SU-DHL-6 (cell line): ENCODE measurements at regions not wholly inside any gene's neighbourhood (a gene's known extent, or its start where the extent isn't known, plus 50 kb on each side); places are given as distances from the start of the nearest gene placed in this dataset.

Source experiments
- H2AFZ ChIP-seq: fragments of 200-600 bp; sonication (generic); 2 replicates; pipeline ENCODE4 v1.6.1; 2014; ENCODE audit warnings: low read depth, mild to moderate bottlenecking, moderate library complexity, mixed read lengths, antibody characterized with exemption, low read length; ENCODE audit not compliant: severe bottlenecking
- H3F3A ChIP-seq: fragments of 200-600 bp; shearing (Covaris generic); 2 replicates; pipeline ENCODE4 v1.6.0; 2016; ENCODE audit warnings: antibody characterized with exemption, mild to moderate bottlenecking; ENCODE audit not compliant: insufficient read depth
- H3K27ac ChIP-seq: fragments of 200-600 bp; sonication (generic); 2 replicates; pipeline ENCODE4 v1.5.1; 2016; ENCODE audit warnings: low read depth, mild to moderate bottlenecking, low read length, moderate library complexity, mixed read lengths
- H3K27me3 ChIP-seq: fragments of 200-600 bp; sonication (generic), shearing (Covaris generic); 2 replicates; pipeline ENCODE4 v1.6.0; 2014; ENCODE audit warnings: mild to moderate bottlenecking, low read length
- H3K36me3 ChIP-seq: fragments of 200-600 bp; sonication (generic); 2 replicates; pipeline ENCODE4 v1.6.1; 2014; ENCODE audit warnings: mild to moderate bottlenecking, low read length, mixed read lengths
- H3K4me2 ChIP-seq: fragments of 300-600, 200-600 bp; shearing (Covaris generic), sonication (generic); 2 replicates; pipeline ENCODE4 v1.6.0; 2014; ENCODE audit warnings: low read length, low read depth, mild to moderate bottlenecking; ENCODE audit not compliant: poor library complexity, severe bottlenecking
- H3K4me3 ChIP-seq: fragments of 200-600 bp; sonication (generic); 2 replicates; pipeline ENCODE4 v1.5.1; 2014; ENCODE audit warnings: antibody characterized with exemption, low read length, mild to moderate bottlenecking, mixed read lengths; ENCODE audit not compliant: insufficient read depth, poor library complexity, severe bottlenecking
- H3K79me2 ChIP-seq: fragments of 200-600 bp; sonication (generic); 2 replicates; pipeline ENCODE4 v1.6.1; 2014; ENCODE audit warnings: mild to moderate bottlenecking, low read length, moderate library complexity; ENCODE audit not compliant: insufficient read depth
- H3K9ac ChIP-seq: fragments of 200-600 bp; sonication (generic); 2 replicates; pipeline ENCODE4 v1.7.0; 2014; ENCODE audit warnings: mild to moderate bottlenecking, low read length
- H3K9me2 ChIP-seq: fragments of 200-600 bp; sonication (generic); replicated peaks from 2 replicates; pipeline ENCODE4 v1.6.1; 2014; ENCODE audit warnings: low read length; ENCODE audit not compliant: insufficient read depth
- H3K9me3 ChIP-seq: fragments of 200-600 bp; sonication (generic); 2 replicates; pipeline ENCODE4 v1.6.1; 2014; ENCODE audit warnings: low read length, mixed read lengths; ENCODE audit not compliant: insufficient read depth
- H4K20me1 ChIP-seq: fragments of 200-600 bp; sonication (generic); 2 replicates; pipeline ENCODE4 v1.6.1; 2014; ENCODE audit warnings: low read depth, mild to moderate bottlenecking, antibody characterized with exemption, low read length, moderate library complexity, mixed read lengths
- EZH2phosphoT487 ChIP-seq: fragments of 200-600 bp; sonication (generic), shearing (Covaris generic); conservative IDR thresholded peaks from 2 replicates; pipeline ENCODE4 v1.6.1; 2018; ENCODE audit warnings: mild to moderate bottlenecking, antibody characterized with exemption, low read length, moderate library complexity, mixed read lengths
- TF ChIP-seq, protein P1 (sequence below): fragments of 200-600 bp; sonication (generic); IDR thresholded peaks from one replicate; pipeline ENCODE4 v1.5.1; 2017; ENCODE audit warnings: antibody characterized with exemption, mild to moderate bottlenecking, low read length, moderate library complexity; ENCODE audit not compliant: insufficient read depth, poor library complexity, severe bottlenecking

DNA sequence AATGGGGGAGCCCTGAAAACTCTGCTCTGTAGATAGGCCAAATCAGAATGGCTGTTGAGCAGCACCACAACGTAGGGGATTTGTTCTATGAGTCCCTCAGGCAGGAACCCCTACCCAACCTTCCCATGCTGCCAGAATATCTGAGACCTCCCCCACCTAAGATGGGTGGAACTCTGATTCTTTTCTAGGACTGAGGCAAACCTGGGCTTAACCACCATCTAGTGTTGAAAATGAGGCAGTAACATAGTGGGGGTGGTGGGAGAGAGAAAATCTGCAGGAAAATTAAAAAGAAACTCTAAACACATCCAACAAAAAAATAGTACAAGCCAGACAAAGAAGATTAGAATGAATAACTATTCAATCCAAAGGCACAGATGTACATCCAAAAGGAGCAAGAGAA is 228.4 kb downstream of the ATPSCKMT start:
- no peaks in the 10 kb centered on the region for H3K9me3 ChIP-seq
- H3K4me3 ChIP-seq: no peak overlapping the region
- H4K20me1 ChIP-seq: no peaks in the 10 kb centered on the region
- no peaks in the 10 kb centered on the region for H3K27me3 ChIP-seq
- H3K36me3 ChIP-seq: no peaks in the 10 kb centered on the region
- no peaks in the 10 kb centered on the region for H3K79me2 ChIP-seq
- H3K9me2 ChIP-seq: no peaks in the 10 kb centered on the region
- H2AFZ ChIP-seq: no peak overlapping the region
- H3K4me2 ChIP-seq: no peak overlapping the region
- no peak for TF ChIP-seq EZH2phosphoT487
- TF ChIP-seq, protein P1, sequence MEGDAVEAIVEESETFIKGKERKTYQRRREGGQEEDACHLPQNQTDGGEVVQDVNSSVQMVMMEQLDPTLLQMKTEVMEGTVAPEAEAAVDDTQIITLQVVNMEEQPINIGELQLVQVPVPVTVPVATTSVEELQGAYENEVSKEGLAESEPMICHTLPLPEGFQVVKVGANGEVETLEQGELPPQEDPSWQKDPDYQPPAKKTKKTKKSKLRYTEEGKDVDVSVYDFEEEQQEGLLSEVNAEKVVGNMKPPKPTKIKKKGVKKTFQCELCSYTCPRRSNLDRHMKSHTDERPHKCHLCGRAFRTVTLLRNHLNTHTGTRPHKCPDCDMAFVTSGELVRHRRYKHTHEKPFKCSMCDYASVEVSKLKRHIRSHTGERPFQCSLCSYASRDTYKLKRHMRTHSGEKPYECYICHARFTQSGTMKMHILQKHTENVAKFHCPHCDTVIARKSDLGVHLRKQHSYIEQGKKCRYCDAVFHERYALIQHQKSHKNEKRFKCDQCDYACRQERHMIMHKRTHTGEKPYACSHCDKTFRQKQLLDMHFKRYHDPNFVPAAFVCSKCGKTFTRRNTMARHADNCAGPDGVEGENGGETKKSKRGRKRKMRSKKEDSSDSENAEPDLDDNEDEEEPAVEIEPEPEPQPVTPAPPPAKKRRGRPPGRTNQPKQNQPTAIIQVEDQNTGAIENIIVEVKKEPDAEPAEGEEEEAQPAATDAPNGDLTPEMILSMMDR: no peak
- no peaks in the 10 kb centered on the region for H3F3A ChIP-seq
- H3K27ac ChIP-seq: no peak overlapping the region
- no peak overlapping the region for H3K9ac ChIP-seq

DNA sequence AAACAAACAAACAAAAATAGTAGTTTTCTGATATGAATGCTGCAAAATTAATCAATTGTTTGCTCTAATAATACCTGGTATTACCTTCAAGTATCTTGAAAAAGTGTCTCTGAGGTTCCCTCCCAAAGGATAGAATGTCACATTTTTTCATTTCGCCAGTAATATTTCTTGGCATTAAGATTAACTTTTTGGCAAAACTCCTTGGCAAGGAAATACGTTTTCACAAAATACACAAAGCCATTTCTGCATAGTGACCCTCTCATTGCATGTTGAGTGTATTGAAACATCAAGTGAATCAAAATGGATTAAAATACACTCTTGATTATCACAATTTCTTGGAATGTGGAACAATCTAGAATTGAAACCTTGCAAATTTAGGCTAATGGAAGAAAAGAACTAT is 230.5 kb downstream of the ATPSCKMT start:
- Histone ChIP-seq H3K27me3 (no peaks in the 10 kb centered on the region), H3K9me3 (no peaks in the 10 kb centered on the region), H3F3A (no peaks in the 10 kb centered on the region), H3K9me2 (no peaks in the 10 kb centered on the region), H2AFZ (no peak overlapping the region), H3K79me2 (no peaks in the 10 kb centered on the region), H4K20me1 (no peaks in the 10 kb centered on the region), H3K4me3 (no peak overlapping the region), H3K27ac (no peak overlapping the region), H3K36me3 (no peaks in the 10 kb centered on the region), H3K4me2 (no peak overlapping the region), H3K9ac (no peak overlapping the region)
- TF ChIP-seq, protein P1: no peak
- no peak for TF ChIP-seq EZH2phosphoT487

DNA sequence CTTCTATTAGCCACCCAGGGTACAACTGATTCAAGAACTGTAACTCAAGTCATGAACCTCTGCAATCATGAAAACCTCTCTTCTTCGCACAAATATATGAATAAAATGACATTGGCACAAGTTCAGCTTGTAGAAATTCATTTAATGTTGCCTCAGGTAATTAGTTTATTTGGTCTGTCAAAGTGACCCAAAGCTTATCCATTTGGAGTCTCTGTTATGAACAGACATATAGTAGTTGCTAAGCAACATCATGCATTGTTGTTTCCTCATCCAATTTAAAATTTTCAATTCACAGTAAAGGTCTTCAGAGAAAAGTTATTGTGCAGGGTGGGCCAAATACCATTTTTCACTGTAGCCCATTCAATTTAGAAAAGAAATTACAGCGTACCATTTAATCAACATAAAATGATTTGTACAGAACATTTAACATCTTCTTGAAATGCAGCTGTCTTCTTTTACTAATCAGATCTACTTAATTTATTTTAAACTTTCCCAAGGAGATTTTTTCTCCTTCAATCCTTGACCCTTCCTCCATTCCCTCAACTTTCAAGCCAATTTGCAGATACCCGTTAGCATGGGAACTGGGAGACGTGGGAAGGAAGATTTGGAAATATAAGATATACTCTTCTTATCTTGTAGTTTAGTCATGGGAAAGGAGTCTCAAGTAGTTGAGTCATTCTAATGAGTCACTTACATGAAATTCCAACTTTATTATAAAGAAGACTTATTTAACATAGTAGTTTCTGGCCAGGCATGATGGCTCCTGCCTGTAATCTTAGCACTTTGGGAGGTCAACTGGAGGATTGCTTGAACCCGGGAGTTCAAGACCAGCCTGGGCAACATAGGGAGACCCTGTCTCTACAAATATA is 231.3 kb downstream of the ATPSCKMT start:
- Histone ChIP-seq H3K9me2 (no peaks in the 10 kb centered on the region), H2AFZ (no peak overlapping the region), H3K4me2 (no peak overlapping the region), H3K9ac (no peak overlapping the region), H3K4me3 (no peak overlapping the region), H3K27me3 (no peaks in the 10 kb centered on the region), H3F3A (no peaks in the 10 kb centered on the region), H3K36me3 (no peaks in the 10 kb centered on the region), H4K20me1 (no peaks in the 10 kb centered on the region), H3K79me2 (no peaks in the 10 kb centered on the region), H3K27ac (no peak overlapping the region), H3K9me3 (no peaks in the 10 kb centered on the region)
- TF ChIP-seq EZH2phosphoT487: no peak
- TF ChIP-seq, protein P1: no peak
